CD4-positive, alpha-beta T cell treated with Interleukin-17A for 4 hours (primary cell): ENCODE measurements at regions not wholly inside any gene's neighbourhood (a gene's known extent, or its start where the extent isn't known, plus 50 kb on each side); places are given as distances from the start of the nearest gene placed in this dataset.
A peak's percentile ranks its signal among the peaks of the same experiment; 100 is the strongest.
"Not testable (repeated sequence)": the region's sequence is repeated elsewhere in the genome, so short reads cannot be mapped to it uniquely, and the experiment has no call there.

Source experiments
- DNase-seq: peaks from one replicate; pipeline ENCODE4 v3.0.0-alpha.2; 2020; ENCODE audit warnings: mixed read lengths

- no peak for DNase-seq
Measured at GRCh38 chr12:111271674-111272418, 97.0 kb downstream of the PHETA1 start.

GRCh38 chr12:111270774-111271173 lies 98.1 kb downstream of the PHETA1 start:
- no peak for DNase-seq

DNA sequence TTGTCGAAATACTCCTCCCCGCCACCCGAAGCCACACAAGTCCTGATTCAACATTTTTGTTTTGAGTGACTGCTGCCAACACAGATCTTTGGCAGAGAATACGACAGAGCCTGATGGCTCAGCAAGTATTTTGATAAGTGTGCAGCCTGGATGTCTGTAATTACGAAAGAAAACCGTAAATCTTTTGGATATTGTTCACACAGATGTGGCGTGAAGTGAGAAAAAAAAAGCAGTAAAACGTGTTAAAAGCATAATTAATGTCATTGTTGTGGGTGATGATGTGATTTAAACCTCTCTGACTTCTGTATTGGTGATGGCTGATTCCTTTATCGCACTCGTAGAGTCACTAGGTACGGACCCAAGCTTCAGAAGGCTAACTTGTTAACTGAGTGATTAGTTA lies 98.7 kb downstream of the PHETA1 start:
- no peak for DNase-seq

- DNase-seq: no peak
Measured at GRCh38 chr12:111269718-111270117, 99.2 kb downstream of the PHETA1 start.

- DNase-seq: peak; percentile 29
Measured at GRCh38 chr12:111268738-111269572, 99.9 kb downstream of the PHETA1 start.

DNA sequence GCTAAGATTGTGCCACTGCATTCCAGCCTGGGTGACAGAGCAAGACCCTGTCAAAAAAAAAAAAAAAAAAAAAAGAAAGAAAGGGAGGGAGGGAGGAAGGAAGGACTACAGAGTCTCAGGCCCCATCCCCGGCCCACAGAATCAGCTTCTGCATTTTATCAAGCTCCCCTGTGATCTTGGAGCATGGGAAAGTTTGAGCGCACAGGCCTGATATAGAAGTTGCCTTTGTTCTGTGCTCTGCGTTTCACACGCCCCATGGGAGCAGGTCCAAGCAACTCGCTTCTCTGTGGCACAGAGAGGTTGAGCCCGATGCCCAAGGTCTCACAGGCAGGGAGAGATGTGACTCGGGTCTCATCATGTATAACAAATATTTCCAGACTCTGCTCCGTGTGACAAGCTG lies 101.8 kb downstream of the PHETA1 start:
- no peak for DNase-seq

DNA sequence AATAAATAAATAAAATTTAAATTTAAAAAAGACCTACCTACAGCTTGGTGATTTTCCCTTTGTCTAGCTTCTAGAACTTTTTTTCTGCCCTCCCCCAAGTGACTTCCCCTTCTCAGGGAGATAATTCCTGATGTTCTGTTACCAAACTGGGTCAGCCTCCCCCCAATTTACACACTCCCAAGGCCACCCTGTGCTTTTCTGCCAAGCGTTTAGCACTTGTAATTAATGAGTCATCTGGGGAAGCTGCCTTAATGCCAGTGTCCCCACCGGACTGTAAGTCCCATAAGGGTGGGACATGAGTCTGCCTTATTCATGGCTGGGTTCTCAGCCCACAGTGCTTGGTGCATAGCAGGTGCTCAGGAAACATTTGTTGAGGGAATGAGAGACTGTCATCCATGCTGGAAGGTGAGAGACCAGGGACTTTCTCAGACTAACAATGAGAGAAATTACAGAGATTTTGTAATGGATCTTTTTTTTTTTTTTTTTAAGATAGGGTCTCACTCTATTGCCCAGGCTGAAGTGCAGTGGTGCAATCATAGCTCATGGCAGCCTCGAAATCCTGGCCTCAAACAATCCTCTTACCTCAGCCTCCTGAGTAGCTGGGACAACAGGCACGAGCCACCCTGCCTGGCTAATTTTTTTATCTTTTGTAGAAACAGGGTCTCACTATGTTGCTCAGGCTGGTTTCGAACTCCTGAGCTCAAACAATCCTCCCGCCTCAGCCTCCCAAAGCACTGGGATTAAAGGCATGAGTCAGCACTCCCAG lies 106.8 kb downstream of the PHETA1 start:
- no peak for DNase-seq

DNA sequence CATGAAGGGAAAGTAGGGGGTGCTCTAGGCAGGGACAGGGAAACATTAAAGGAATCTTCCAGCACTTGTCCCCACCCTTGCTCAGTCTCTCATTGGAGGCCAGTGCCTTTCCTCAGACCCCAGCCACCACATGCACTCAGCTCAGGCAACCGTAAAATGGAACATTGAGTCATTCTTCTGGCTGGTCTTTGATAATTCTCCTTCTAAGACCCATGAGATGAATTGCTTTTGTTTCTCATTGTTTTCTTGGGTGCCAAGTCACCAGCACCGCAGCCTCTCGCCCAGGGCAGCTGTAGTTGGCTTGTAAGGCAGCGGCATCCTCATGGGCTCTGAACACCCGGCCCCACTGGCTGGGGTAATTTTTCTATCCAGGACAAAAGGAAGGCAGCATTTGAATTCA lies 108.2 kb downstream of the PHETA1 start:
- no peak for DNase-seq

GRCh38 chr12:111259231-111259630 lies 109.7 kb downstream of the PHETA1 start:
- no peak for DNase-seq

DNA sequence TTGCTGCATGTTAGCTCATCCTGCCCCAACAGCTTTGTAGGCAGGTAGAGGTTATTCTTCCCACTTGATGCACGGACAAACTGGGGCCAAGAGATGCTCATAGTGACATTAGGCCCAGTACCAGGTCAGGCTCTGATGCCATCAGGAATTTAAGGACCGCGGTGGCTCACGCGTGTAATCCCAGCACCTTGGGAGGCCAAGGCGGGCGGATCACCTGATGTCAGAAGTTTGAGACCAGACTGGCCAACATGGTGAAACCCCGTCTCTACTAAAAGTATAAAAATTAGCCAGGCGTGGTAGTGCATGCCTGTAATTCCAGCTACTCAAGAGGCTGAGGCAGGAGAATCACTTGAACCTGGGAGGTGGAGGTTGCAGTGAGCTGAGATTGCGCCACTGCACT lies 110.8 kb downstream of the PHETA1 start:
- not testable (repeated sequence) for DNase-seq

- DNase-seq: no peak
Measured at GRCh38 chr12:111257435-111257902, 111.4 kb downstream of the PHETA1 start.

GRCh38 chr12:111256629-111257434 lies 112.1 kb downstream of the PHETA1 start:
- DNase-seq: no peak

- no peak for DNase-seq
Measured at GRCh38 chr12:111255261-111255660, 113.6 kb downstream of the PHETA1 start.

GRCh38 chr12:111254106-111254505 lies 114.8 kb downstream of the PHETA1 start:
- no peak for DNase-seq

- no peak for DNase-seq
Measured at GRCh38 chr12:111253213-111253612, 115.7 kb downstream of the PHETA1 start.

GRCh38 chr12:111251787-111252186 lies 117.1 kb downstream of the PHETA1 start:
- no peak for DNase-seq

GRCh38 chr12:111251058-111251730 lies 117.7 kb downstream of the PHETA1 start:
- DNase-seq: no peak

DNA sequence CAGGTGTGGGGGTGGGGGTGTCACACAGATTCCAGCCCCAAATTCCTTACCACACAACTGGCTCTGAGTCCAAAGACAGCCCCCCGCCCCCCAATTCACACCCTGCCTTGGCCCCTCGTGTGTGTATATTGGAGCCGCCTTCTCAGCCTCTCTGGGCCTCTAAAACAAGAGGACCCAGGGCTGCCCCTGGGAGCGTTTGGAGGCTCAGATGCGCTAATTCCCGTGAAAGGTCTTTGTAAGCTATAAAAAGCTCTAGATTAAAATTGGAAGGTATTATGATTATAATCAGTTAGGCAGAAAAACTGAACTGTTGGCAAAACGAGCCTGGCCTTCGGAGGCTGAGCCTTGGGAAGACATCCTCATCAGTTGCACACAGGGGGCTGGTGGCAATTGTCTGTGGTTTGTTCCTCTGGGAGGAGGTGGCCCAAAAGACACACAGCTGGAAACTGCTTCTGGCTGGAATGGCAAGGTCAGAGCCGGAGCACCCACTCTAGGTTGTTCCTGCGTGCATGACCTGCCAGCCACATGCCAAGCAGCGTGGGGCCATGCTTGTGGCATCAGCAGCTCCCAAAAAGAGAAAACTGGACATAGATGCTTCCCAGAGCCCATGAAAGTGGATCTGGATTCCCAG lies 118.5 kb downstream of the PHETA1 start:
- DNase-seq: no peak

DNA sequence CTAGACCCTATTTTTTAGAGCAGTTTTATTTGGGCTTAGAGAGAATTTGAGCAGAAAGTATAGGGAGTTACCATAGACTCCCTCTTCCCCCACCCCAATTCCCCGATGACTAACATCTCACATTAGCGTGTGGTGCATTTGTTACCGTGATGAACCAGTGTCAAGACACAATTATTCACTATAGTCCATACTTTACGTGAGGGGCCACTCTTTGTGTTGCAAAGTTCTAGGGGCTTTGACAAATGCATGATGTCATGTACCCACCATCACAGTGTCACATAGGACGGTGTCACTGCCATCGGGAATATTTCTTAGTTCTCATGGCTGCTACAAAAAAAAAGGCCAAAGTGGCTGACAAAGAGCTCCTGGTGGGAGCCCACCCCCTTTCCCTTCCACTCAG lies 119.1 kb downstream of the PHETA1 start:
- no peak for DNase-seq

DNA sequence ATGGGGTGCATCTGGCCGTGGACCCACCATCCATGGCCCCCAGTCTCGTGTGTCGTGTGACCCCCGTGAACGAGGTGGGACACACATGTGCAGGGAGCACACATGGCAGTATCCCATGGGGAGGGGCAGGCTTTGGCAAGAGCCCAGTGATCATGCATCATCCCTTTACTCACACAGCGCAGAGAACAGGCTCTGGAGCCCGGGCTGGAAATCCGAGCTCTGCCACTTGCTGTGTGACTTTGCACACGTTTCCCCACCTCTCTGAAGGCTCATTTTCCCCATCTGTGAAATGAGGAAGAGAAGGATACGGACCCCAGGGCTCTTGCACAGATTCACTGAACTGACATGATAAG lies 119.9 kb downstream of the PHETA1 start:
- DNase-seq: no peak

- no peak for DNase-seq
Measured at GRCh38 chr12:111248236-111249017, 120.5 kb downstream of the PHETA1 start.
